Amniotic stem cell (primary cell): ENCODE measurements at regions not wholly inside any gene's neighbourhood (a gene's known extent, or its start where the extent isn't known, plus 50 kb on each side); places are given as distances from the start of the nearest gene placed in this dataset.
"Not testable (repeated sequence)": the region's sequence is repeated elsewhere in the genome, so short reads cannot be mapped to it uniquely, and the experiment has no call there.

Source experiments
- DNase-seq: peaks from one replicate; lab custom pipeline; 2025; lab: John Stamatoyannopoulos, UW

- DNase-seq, result no peak
Observed at GRCh38 chr6:43934803-43935602, 165.0 kb downstream of the VEGFA start.

GRCh38 chr6:43934183-43934802, 164.3 kb downstream of the VEGFA start:
- DNase-seq, result no peak

- DNase-seq, result no peak
Observed at GRCh38 chr6:43933148-43933885, 163.3 kb downstream of the VEGFA start.

GRCh38 chr6:43932259-43933147, 162.5 kb downstream of the VEGFA start:
- no peak for DNase-seq

GRCh38 chr6:43931201-43931600, 161.2 kb downstream of the VEGFA start:
- DNase-seq, result no peak

GRCh38 chr6:43930440-43931154, 160.6 kb downstream of the VEGFA start:
- DNase-seq, result no peak

- DNase-seq, result no peak
Observed at GRCh38 chr6:43929511-43929910, 159.5 kb downstream of the VEGFA start.

GRCh38 chr6:43927532-43928210, 157.7 kb downstream of the VEGFA start:
- no peak for DNase-seq

GRCh38 chr6:43926634-43927531, 156.9 kb downstream of the VEGFA start:
- peak; percentile 84 for DNase-seq

GRCh38 chr6:43925636-43926139, 155.7 kb downstream of the VEGFA start:
- not testable (repeated sequence) for DNase-seq

- no peak for DNase-seq
Observed at GRCh38 chr6:43924222-43924702, 154.3 kb downstream of the VEGFA start.

GRCh38 chr6:43923376-43924221, 153.6 kb downstream of the VEGFA start:
- no peak for DNase-seq

- no peak for DNase-seq
Observed at GRCh38 chr6:43922426-43923375, 152.7 kb downstream of the VEGFA start.

- DNase-seq, result no peak
Observed at GRCh38 chr6:43921548-43922425, 151.8 kb downstream of the VEGFA start.

GRCh38 chr6:43921039-43921438, 151.0 kb downstream of the VEGFA start:
- no peak for DNase-seq

- no peak for DNase-seq
Observed at GRCh38 chr6:43919774-43920173, 149.8 kb downstream of the VEGFA start.
